ENCODE measurements at regions not wholly inside any gene's neighbourhood (a gene's known extent, or its start where the extent isn't known, plus 50 kb on each side); places are given as distances from the start of the nearest gene placed in this dataset.
"Not testable (repeated sequence)": the region's sequence is repeated elsewhere in the genome, so short reads cannot be mapped to it uniquely, and the experiment has no call there.

DNA sequence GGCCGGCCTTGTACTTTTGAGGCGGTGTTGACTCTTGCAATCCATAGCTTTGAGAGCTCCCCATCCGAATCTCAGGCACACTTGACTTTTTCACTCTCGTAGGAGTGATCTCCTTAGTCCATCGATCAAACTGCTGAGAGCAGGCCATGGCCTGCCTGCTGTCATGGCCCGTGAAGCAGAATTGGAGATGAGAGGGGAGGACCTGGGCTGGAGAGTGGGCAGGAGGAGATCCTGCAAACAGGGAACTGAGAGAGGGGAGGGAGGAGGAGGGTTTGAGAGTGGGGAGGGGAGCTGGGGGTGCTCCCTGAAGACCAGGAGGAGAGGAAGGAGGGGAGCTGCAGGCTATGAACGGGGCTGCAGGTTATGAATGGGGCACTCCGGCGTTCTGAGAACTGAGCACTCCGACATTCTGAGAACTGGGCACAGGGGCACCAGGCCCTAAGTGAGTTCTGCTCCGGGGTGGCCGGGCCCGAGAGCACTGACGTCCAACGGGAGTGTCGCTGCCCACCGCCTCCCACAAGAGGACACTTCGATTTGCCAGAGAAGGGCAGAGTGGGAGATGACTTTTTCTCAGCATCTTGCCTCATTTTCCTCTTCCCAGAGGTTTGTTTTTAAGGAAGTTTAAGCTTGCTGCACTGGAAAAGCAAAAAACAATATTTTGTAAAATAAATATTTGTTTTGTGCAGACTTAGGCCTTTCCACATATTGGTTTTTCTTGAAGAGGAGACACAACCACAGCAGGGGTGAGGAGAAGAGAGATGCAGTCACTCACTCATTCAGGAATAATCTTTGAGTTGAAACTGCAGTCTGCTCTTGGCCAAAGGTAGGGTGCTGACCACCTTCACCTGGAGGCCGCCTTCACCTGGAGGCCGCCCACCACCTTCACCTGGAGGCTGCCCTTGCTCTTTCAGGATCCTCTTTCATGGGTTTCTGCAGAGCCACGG lies 194.2 kb downstream of the NPIPB11 start:
- TF ChIP-seq, protein P1, sequence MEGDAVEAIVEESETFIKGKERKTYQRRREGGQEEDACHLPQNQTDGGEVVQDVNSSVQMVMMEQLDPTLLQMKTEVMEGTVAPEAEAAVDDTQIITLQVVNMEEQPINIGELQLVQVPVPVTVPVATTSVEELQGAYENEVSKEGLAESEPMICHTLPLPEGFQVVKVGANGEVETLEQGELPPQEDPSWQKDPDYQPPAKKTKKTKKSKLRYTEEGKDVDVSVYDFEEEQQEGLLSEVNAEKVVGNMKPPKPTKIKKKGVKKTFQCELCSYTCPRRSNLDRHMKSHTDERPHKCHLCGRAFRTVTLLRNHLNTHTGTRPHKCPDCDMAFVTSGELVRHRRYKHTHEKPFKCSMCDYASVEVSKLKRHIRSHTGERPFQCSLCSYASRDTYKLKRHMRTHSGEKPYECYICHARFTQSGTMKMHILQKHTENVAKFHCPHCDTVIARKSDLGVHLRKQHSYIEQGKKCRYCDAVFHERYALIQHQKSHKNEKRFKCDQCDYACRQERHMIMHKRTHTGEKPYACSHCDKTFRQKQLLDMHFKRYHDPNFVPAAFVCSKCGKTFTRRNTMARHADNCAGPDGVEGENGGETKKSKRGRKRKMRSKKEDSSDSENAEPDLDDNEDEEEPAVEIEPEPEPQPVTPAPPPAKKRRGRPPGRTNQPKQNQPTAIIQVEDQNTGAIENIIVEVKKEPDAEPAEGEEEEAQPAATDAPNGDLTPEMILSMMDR (IDR thresholded peaks at IDR 0.05) = not testable (repeated sequence)
- TF ChIP-seq POLR2A (IDR thresholded peaks at IDR 0.05) = not testable (repeated sequence)

Measured in uterus (tissue), 2 donors.